HG02642 (cell line): ENCODE measurements at regions not wholly inside any gene's neighbourhood (a gene's known extent, or its start where the extent isn't known, plus 50 kb on each side); places are given as distances from the start of the nearest gene placed in this dataset.
"Not testable (repeated sequence)": the region's sequence is repeated elsewhere in the genome, so short reads cannot be mapped to it uniquely, and the experiment has no call there.

Experiments
- ATAC-seq: cut with Tn5 transposase; IDR thresholded peaks from one replicate; pipeline ENCODE4 v1.9.1; 2021; ENCODE audit warnings: mild to moderate bottlenecking; ENCODE audit not compliant: unreplicated experiment, poor library complexity

DNA sequence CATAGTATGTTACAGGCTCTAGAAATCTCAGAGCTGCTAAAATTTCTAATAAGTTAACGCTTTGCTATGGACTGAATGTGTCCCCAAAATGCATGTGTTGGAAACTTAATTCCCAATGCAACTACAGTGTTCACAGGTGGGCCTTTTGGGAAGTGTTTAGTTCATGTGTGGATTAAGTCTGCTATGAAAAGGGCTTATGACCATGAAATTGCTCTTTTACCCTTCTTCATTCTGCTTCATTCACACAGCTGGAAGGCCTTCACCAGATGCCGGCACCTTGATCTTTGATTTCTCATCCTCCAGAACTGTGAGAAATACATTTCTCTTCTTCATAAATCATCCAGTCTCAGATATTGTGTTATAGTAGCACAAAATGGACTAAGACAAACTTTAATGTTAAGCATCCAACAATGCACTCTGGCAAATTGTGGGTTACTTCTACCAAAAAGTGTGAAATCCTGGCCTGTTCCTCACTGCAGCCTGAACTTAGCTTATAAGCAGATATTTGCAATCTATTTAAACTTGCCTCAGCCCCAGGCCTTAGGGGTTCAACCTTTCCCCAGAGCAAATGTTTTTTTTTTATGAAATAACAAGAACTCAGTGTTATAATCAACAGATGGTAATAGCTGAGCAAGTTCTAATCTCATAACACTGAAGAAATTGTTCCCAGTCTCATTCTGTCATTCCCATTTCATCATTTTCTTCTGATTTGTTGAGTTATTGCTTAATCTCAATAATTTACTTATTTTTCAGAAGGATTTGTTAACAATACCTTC, 523.6 kb downstream of the KIF20B start:
- no peak for ATAC-seq

DNA sequence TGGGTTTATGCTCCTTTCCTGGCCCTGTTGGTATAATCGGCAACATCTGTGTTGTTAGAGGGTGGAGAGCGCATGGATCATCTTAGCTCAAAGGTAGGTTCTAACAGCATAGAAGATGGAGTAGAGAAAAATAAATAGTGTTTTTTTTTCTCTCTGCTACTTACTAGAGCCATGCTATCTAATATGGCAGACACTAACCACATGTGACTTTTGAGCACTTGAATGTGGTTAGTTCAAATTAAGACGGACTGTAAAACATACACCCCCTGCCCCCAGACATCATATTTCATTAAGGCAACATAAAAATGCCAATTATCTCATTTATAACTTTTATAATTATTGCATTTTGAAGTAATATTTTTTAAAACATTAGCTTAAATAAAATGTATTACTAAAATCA, 525.1 kb downstream of the KIF20B start:
- no peak for ATAC-seq

DNA sequence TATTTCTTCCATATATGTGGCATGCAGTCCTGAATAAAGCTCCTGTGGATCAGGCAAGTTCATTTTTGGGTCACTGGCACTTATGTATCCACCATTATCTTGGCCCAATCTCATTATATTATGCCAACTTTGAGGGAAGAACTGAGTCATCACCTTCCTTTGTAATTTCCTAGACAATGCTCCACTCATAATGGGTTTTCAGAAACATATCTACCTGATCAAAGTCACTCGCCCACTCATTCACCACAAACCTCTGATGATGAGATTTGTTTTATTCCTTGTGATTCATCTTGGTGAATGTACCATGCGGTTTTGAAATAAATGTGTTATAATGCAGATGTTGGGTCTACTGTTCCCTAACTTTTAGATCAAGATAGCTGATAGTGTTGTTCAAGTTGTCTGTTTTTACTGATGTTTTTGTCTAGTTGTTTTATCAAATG, 525.8 kb downstream of the KIF20B start:
- ATAC-seq, result no peak

DNA sequence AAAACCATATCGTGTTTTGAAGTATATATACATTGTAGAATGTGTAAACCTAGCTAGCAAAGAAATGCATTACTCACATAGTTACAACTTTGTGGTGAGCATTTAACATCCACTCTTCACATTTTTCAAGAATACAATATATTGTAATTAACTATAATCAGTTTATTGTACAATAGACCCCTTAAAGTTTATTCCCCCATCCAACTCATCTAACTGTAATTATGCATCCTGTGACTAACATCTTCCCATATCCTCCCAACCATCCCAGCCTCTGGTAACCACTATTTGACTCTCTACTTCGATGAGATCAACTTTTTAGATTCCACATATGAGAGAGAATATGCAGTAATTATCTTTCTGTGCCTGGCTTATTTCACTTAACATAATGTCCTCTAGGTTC, 526.4 kb downstream of the KIF20B start:
- ATAC-seq, result no peak

DNA sequence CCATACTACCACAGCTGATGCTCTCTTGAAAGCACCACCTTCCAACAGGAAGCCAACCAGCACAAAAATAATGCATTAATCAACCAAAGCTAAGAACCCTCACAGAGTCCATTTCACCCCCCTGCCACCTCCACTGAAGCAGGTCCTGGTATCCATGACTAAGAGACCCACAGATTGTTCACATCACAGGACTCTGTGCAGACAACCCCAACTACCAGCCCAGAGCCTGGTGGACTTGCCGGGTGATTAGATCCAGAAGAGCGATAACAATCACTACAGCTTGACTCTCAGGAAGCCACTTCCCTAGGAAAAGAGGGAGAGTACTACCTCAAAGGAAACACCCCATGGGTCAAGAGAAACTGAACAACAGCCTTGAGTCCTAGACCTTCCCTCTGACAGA, 528.1 kb downstream of the KIF20B start:
- no peak for ATAC-seq

DNA sequence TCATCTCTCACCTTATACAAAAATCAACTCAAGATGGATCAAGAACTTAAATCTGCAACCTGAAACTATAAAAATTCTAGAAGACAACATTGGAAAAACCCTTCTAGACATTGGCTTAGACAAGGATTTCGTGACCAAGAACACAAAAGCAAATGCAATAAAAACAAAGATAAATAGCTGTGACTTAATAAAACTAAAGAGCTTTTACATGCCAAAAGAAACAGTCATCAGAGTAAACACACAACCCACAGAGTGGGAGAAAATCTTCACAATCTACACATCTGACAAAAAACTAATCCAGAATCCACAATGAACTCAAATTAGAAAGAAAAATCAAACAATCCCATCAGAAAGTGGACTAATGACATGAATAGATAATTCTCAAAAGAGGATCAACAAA, 532.4 kb downstream of the KIF20B start:
- not testable (repeated sequence) for ATAC-seq

DNA sequence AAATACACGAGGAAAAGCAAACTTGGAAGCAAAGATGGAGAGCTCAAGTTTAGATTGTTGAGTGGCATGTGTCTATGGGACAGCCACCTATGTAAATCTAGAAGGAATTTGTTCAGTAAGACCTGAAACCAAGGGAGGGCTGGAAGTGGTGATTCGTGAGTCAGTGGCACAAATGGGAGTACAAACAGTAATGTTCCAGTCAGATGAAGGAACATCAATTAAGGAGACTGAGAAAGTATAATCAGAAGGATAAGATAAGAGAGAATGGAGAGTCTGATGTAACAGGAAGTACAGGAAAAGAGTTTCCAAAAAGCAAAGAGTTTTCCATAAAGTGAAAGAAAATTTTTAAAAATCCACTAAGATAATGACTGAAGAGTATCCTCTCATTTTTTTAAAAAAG, 544.2 kb downstream of the KIF20B start:
- no peak for ATAC-seq

DNA sequence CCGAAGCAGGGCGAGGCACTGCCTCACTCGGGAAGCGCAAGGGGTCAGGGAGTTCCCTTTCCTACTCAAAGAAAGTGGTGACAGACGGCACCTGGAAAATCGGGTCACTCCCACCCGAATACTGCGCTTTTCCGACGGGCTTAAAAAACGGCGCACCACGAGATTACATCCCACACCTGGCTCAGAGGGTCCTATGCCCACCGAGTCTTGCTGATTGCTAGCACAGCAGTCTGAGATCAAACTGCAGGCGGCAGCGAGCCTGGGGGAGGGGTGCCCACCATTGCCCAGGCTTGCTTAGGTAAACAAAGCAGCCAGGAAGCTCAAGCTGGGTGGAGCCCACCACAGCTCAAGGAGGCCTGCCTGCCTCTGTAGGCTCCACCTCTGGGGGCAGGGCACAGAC, 549.4 kb downstream of the KIF20B start:
- ATAC-seq, result not testable (repeated sequence)

DNA sequence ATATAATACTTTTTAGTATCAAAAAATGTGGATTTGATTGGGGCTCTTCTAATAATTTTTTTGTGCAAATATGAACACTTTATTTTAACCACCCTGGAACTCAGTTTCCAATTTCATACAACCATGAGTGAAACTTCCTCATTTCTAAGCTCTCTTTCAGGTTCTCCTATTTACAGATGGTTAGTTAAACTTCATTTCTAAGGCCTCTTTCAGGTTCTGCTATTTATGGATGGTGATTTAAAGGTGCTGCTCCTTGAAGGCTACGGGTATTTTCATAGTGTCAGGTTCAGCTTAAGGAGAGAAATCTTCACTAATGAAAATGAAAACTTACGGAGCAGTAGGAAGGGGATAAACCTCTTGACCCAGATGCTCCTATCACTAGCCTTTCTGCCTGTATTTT, 568.3 kb downstream of the KIF20B start:
- ATAC-seq, result no peak

DNA sequence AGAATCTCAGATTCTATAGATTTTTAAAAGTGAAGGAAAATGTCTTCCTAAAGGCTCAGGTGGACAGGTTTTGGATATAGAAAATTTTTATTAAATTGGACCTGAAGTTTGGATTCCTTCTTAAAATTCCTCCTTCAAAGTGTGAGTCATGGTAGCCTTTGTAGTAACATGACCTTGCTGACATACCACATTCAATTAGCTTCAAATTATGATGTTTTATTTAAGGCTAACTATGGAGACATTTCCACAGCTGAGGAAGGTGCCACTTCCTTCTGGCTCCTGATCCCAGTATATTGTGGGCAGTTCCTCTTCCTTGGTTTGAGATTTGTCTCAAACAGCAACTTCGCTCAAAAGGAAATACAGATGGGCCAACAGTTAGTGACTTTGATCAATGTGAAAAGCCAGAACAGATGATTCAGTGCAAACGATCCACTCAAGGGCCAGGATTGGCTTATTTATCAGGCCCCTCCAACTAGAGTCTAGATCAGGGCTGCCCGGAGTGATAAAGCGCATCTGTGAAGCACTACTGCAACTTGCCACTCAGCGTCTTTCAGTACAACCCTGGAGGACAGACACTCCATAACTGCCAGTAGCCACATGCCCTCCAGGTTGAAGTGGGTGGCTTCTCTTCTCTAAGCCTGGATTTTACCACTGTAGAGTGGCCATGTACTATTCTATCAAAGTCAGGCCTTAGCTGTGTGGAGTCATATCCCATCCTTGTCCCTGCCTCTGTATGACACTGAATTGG, 573.5 kb downstream of the KIF20B start:
- no peak for ATAC-seq

DNA sequence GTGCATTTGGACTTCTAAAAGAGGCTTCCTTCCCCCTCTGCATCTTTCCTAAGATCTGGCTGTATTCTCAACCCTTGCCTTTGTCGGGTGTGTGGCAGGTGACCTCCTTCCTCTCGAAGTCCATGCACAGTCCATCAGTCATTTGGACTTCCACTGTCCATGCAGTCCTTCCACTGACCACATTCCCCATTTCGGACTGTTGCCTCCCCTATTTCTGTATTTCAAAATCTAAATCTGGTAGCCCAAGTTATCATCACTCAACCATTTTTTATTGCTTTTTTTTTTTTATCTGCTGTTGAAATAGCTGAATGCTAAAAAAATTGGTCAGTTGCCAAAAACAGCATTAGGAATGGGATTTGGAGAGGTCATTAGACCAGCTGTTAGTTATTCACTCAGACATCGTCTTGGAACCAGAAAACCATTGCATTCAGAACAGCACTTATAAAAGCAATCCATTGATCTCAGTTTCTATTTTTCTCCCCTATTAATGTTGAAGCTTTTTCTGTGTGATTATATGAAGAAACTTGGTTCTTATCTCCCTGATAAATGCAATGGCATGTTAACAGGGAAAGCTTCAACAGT, 575.6 kb downstream of the KIF20B start:
- ATAC-seq, result no peak

DNA sequence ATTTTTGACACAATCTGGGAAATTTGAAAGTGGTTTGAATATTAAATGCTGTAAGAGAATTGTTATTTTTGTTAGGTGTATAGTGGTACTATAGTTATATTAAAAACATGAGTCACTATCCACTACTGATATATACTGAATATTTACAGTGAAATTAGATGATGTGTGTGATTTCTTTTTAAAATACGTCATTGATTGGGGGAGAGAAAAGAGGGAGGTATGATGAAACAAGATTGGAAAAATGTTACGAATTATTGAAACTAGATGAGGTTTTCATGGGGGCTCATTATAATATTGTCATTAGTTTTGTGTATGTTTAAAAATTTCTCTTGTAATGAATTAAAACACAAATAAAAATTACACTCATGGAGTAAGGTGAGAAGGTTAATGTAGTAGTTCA, 571.4 kb downstream of the HTR7 start:
- ATAC-seq, result no peak

DNA sequence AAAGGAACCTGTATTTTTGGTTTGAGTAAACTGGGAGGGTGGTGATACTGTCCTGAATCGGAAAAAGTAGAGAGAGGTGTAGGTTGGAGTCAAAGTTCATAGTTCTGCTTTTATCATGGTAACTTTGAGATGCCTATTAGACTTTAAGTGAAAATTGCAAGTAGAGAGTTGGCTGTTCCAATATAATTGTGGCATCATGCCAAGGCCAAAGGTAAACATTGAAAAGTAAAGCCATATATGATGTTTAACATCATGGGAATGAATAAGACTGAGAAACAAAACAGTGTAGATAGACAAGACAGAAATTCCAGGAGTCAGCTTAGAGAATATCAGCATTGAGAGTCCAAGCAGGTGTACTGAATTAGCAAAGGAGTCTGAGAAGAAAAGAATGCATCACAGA, 570.9 kb downstream of the HTR7 start:
- ATAC-seq, result no peak

DNA sequence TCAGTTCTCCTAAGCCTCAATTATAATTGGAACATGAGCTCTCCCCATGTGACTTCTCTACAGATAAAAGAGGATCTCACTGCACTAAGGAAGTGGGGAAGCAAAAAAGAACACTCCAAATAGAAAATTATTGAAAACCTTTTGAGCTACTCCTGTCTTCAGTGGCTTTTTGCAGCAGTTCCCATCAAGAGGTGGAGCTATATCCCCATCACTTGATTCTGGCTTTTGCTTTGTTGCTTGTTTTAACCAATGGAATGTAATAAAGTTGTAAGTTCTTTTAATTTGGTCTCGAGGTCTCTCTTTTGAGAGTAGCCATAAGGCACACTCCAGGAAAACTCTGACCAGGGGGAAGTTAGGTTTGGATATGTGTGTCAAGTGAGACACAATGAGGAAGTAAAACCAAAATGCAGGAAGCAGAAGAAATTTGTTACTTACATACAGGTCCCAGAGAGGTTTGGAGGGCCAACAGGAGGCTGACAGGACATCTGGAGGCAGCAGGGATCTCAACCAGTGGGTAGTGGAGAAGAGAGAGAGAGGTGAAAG, 569.4 kb downstream of the HTR7 start:
- no peak for ATAC-seq

DNA sequence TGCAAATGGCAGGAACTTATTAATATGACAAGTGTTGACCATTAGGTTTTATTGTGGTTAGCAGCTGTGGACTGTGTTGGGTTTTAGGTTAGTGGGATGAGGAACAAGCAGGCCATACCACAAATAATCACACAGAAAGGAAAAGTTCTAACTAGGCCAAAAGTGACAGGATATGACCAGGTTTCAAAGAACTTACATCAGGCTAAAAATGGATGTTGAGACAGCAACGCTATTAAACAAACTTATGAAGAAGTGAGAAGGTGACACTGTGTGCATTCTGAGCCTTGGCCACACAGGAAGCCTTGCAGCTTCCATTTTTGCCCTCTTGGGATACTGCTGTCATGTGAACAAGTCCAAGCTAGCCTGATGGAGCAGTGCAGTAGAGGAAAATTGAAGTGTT, 568.8 kb downstream of the HTR7 start:
- no peak for ATAC-seq

DNA sequence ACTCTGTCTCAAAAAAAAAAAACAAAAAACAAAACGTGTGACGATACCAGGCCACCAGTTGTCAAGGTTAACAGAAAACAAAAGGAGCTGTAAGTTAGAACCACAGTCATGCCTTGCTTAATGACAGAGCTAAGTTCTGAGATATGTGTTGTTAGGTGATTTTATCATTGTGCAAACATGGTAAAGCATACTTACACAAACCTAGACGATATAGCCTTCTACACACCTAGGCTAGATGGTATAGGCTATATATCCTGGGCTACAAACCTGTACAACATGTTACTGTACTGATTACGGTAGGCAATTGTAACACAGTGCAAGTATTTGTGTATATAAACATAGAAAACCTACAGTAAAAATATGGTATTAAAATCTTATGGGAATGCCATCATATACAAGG, 564.2 kb downstream of the HTR7 start:
- ATAC-seq, result no peak

DNA sequence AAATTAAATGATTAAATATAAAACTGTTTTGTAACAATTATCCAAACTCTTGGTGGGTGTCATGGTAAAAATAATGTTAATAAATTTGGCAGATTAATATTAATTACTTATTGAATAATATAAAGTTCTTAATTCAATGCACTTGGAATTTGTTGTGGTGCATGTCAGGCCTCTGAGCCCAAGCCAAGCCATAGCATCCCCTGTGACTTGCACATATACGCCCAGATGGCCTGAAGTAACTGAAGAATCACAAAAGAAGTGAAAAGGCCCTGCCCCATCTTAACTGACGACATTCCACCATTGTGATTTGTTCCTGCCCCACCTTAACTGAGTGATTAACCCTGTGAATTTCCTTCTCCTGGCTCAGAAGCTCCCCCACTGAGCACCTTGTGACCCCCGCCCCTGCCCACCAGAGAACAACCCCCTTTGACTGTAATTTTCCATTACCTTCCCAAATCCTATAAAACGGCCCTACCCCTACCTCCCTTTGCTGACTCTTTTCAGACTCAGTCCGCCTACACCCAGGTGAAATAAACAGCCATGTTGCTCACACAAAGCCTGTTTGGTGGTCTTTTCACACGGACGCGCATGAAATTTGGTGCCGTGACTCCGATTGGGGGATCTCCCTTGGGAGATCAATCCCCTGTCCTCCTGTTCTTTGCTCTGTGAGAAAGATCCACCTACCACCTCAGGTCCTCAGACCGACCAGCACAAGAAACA, 562.9 kb downstream of the HTR7 start:
- not testable (repeated sequence) for ATAC-seq

DNA sequence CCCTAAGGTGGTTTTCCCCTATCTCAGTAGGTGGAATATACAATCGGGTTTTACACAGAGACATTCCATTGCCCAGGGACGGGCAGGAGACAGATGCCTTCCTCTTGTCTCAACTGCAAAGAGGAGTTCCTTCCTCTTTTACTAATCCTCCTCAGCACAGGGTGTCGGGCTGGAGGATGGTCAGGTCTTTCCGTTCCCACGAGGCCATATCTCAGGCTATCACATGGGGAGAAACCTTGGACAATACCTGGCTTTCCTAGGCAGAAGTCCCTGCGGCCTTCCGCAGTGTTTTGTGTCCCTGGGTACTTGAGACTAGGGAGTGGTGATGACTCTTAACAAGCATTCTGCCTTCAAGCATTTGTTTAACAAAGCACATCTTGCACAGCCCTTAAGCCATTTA, 555.8 kb downstream of the HTR7 start:
- not testable (repeated sequence) for ATAC-seq

DNA sequence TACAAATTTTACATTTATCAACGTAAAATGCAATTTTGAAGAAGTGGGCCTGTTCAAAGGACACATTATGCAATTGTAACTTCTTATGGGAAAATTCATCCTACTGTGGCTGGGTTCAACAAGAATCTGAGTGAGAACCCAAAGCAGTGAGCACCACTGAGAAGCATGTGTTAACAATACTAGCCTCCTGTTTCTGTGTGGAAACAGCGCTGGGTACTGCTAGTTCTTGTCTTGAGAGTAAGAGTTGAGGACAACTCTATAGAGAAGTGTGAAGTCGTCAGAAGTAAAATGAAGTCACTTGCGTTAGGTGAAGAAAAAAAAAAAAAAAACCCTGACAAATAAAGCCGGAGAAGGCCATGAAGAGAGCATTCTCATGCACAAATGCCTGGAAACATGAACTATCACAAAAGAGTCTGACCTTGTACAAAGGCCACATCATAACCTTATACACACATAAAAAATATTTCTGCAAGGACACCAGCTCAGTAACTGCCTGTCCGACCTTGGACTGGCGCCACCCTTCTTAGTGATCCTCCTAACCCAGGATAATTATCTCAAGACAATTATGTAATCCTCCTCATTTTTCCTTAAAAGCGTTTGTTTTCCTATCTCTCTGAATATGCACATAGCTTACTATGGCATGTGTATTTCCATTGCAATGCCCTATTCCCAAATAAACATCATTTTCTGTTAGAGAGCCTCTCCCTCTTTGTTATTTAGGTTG, 554.9 kb downstream of the HTR7 start:
- no peak for ATAC-seq

DNA sequence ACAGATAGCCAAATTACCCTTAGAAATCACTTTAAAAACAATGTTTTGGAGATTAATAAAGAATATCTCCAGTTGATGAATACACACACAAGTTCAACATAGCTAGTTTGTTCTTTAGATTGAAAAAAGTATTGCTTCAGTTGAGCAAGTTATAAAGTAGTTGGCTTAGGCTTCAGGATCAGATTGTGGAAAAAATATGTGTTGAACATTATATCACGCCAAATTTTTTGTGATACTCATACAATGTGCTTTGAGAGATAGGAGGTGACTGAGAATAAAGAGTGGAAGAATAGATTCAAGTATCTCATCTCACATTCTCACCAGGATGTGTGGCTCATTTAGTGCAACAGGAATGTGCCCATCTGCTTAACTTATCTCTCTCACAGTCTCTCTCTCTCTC, 553.3 kb downstream of the HTR7 start:
- no peak for ATAC-seq
